SK-N-SH (cell line): ENCODE measurements at regions not wholly inside any gene's neighbourhood (a gene's known extent, or its start where the extent isn't known, plus 50 kb on each side); places are given as distances from the start of the nearest gene placed in this dataset.

Experiments
- CTCF ChIA-PET: fragments of 300-600, 350-600 bp; formaldehyde crosslinking; extraction: SDS; loops from one replicate; lab custom pipeline; 2021; lab: Yijun Ruan, JAX
- POLR2A ChIA-PET: fragments of 350-600 bp; sonication (Branson Sonifier 250); formaldehyde crosslinking; extraction: SDS; loops from one replicate; lab custom pipeline; 2020; ENCODE audit warnings: antibody characterized with exemption, inconsistent platforms; lab: Yijun Ruan, JAX
- DNase-seq: peaks from one replicate; pipeline ENCODE4 v3.0.0; 2012
- H2AFZ ChIP-seq: fragments of 200-600 bp; sonication (generic); 2 replicates; pipeline ENCODE4 v1.8.1; 2016; ENCODE audit warnings: antibody characterized with exemption, mild to moderate bottlenecking, low read depth
- H3F3A ChIP-seq: fragments of 200-600 bp; sonication (generic); replicated peaks from 2 replicates; pipeline ENCODE3; 2016; ENCODE audit warnings: antibody characterized with exemption, mild to moderate bottlenecking; ENCODE audit not compliant: insufficient read depth
- H3K27ac ChIP-seq, 2 experiments: fragments of 200-500 bp in 1 of 2; fragments of 200-600 bp in 1 of 2; sonication (Bioruptor generic) in 1 of 2; sonication (generic), shearing (Covaris generic) in 1 of 2; 2 replicates each; pipeline versions ENCODE4 v1.5.1 to v1.6.1; 2014 to 2016; ENCODE audit warnings: low read depth in 2 of 2, inconsistent platforms in 1 of 2, low read length in 1 of 2, mild to moderate bottlenecking in 1 of 2, mixed read lengths in 1 of 2
- H3K27me3 ChIP-seq: fragments of 200-600 bp; sonication (generic), shearing (Covaris generic); 2 replicates; pipeline ENCODE4 v1.6.1; 2016; ENCODE audit warnings: mixed run types; ENCODE audit not compliant: insufficient read depth
- H3K36me3 ChIP-seq, 2 experiments: fragments of 200-500 bp in 1 of 2; fragments of 200-600 bp in 1 of 2; sonication (Bioruptor generic) in 1 of 2; sonication (generic) in 1 of 2; replicated peaks in 1 of 2; 2 replicates each; pipeline versions ENCODE3 to v1.5.1; 2014 to 2016; ENCODE audit warnings: low read length in 1 of 2, mild to moderate bottlenecking in 1 of 2; ENCODE audit not compliant: insufficient read depth in 2 of 2, control insufficient read depth in 1 of 2
- H3K4me1 ChIP-seq, 2 experiments: fragments of 200-500 bp in 1 of 2; fragments of 200-600 bp in 1 of 2; sonication (Bioruptor generic) in 1 of 2; sonication (generic), shearing (Covaris generic) in 1 of 2; 2 replicates each; pipeline versions ENCODE4 v1.5.1 to v1.6.1; 2014 to 2016; ENCODE audit warnings: low read depth in 1 of 2, low read length in 1 of 2, mixed run types in 1 of 2; ENCODE audit not compliant: insufficient read depth in 2 of 2, control insufficient read depth in 1 of 2
- H3K4me2 ChIP-seq: fragments of 200-600 bp; sonication (generic), shearing (Covaris generic); 2 replicates; pipeline ENCODE4 v1.6.1; 2017; ENCODE audit warnings: mixed run types
- H3K4me3 ChIP-seq, 2 experiments: fragments of 200-500 bp in 1 of 2; fragments of 200-600 bp in 1 of 2; sonication (Bioruptor generic) in 1 of 2; sonication (generic), shearing (Covaris generic) in 1 of 2; 2 replicates each; pipeline versions ENCODE4 v1.5.1 to v1.8.1; 2014 to 2016; ENCODE audit warnings: low read depth in 2 of 2, inconsistent platforms in 1 of 2, low read length in 1 of 2, mild to moderate bottlenecking in 1 of 2, mixed read lengths in 1 of 2, moderate library complexity in 1 of 2
- H3K79me2 ChIP-seq: fragments of 200-600 bp; sonication (generic); 2 replicates; pipeline ENCODE4 v1.8.1; 2017; ENCODE audit warnings: mild to moderate bottlenecking; ENCODE audit not compliant: insufficient read depth
- H3K9ac ChIP-seq: fragments of 200-600 bp; sonication (generic); 2 replicates; pipeline ENCODE4 v1.6.1; 2017; ENCODE audit warnings: mixed run types
- H3K9me2 ChIP-seq: fragments of 200-600 bp; sonication (generic); 2 replicates; pipeline ENCODE4 v1.6.1; 2017; ENCODE audit warnings: mixed run types
- H3K9me3 ChIP-seq: fragments of 200-600 bp; sonication (generic); 2 replicates; pipeline ENCODE4 v1.6.1; 2017; ENCODE audit warnings: mixed run types, mild to moderate bottlenecking, moderate library complexity
- H4K20me1 ChIP-seq: fragments of 200-600 bp; sonication (generic); 2 replicates; pipeline ENCODE4 v1.6.1; 2017; ENCODE audit warnings: mild to moderate bottlenecking, mixed run types; ENCODE audit not compliant: insufficient read depth
- CTCF ChIP-seq: fragments of 200-600 bp; sonication (generic); IDR thresholded peaks from 2 replicates; pipeline ENCODE4 v1.6.1; 2017; ENCODE audit warnings: antibody characterized with exemption, mild to moderate bottlenecking, moderate library complexity
- EP300 ChIP-seq, 2 experiments: IDR thresholded peaks; 2 replicates each; pipeline versions ENCODE4 v1.4.0 to v1.6.1; 2012; ENCODE audit warnings: borderline replicate concordance in 1 of 2, low read depth in 1 of 2, low read length in 1 of 2
- FOXJ3 ChIP-seq: sonication (generic); formaldehyde crosslinking; IDR thresholded peaks from 2 replicates; pipeline ENCODE4 v1.5.1; 2020; ENCODE audit warnings: mild to moderate bottlenecking, missing genetic modification reagents
- FOXM1 ChIP-seq: IDR thresholded peaks from 2 replicates; pipeline ENCODE4 v1.4.0; 2012; ENCODE audit warnings: low read depth, mild to moderate bottlenecking
- GATA2 ChIP-seq: sonication (generic); formaldehyde crosslinking; IDR thresholded peaks from 2 replicates; pipeline ENCODE4 v1.5.0; 2020; ENCODE audit warnings: mild to moderate bottlenecking, missing genetic modification reagents
- IRF3 ChIP-seq: fragments of 150-350 bp; IDR thresholded peaks from 2 replicates; pipeline ENCODE4 v1.6.1; 2016; ENCODE audit warnings: mild to moderate bottlenecking, low read depth, low read length
- MAX ChIP-seq: IDR thresholded peaks from 2 replicates; pipeline ENCODE4 v1.4.0; 2012; ENCODE audit warnings: low read depth
- MEF2A ChIP-seq: IDR thresholded peaks from 2 replicates; pipeline ENCODE4 v1.4.0; 2012; ENCODE audit warnings: low read depth, borderline replicate concordance
- MXI1 ChIP-seq: IDR thresholded peaks from 2 replicates; pipeline ENCODE4 v1.6.1; 2012; ENCODE audit warnings: mild to moderate bottlenecking, low read depth, low read length, improper control_type of control experiment
- POLR2AphosphoS5 ChIP-seq: IDR thresholded peaks from 2 replicates; pipeline ENCODE4 v1.6.1; 2012; ENCODE audit warnings: low read depth, low read length
- RAD21 ChIP-seq: IDR thresholded peaks from 2 replicates; pipeline ENCODE4 v1.6.1; 2012; ENCODE audit warnings: mild to moderate bottlenecking, low read length
- RCOR1 ChIP-seq: fragments of 150-350 bp; IDR thresholded peaks from 2 replicates; pipeline ENCODE4 v1.6.1; 2017; ENCODE audit warnings: antibody characterized with exemption, low read length
- TAF1 ChIP-seq: IDR thresholded peaks from 2 replicates; pipeline ENCODE4 v1.6.1; 2012; ENCODE audit warnings: low read depth, mild to moderate bottlenecking, low read length, moderate library complexity, borderline replicate concordance
- TCF12 ChIP-seq: IDR thresholded peaks from 2 replicates; pipeline ENCODE4 v1.4.0; 2012
- TEAD4 ChIP-seq: IDR thresholded peaks from 2 replicates; pipeline ENCODE4 v1.4.0; 2012; ENCODE audit warnings: mild to moderate bottlenecking, borderline replicate concordance; ENCODE audit not compliant: insufficient read depth
- USF1 ChIP-seq: IDR thresholded peaks from 2 replicates; pipeline ENCODE4 v1.4.0; 2012; ENCODE audit warnings: low read depth, borderline replicate concordance
- USF2 ChIP-seq: fragments of 150-350 bp; IDR thresholded peaks from 2 replicates; pipeline ENCODE4 v1.6.1; 2017; ENCODE audit warnings: antibody characterized with exemption, low read length, low read depth, borderline replicate concordance
- ZBTB33 ChIP-seq: IDR thresholded peaks from 2 replicates; pipeline ENCODE4 v1.4.0; 2012; ENCODE audit warnings: low read depth, borderline replicate concordance

- H4K20me1 ChIP-seq = no peaks in the 10 kb centered on the region
- no peaks in the 10 kb centered on the region for H3K9me3 ChIP-seq
- DNase-seq = no peak
- H3K27me3 ChIP-seq = no peaks in the 10 kb centered on the region
- H3F3A ChIP-seq = no peaks in the 10 kb centered on the region
- H3K4me2 ChIP-seq = no peak overlapping the region
- H2AFZ ChIP-seq = no peak overlapping the region
- no peak overlapping the region for H3K4me3 ChIP-seq
- no peaks in the 10 kb centered on the region for H3K36me3 ChIP-seq
- TF ChIP-seq FOXJ3 (CRISPR knock-in tag) = no peak
- TF ChIP-seq IRF3 = no peak
- no peak for TF ChIP-seq TEAD4
- TF ChIP-seq POLR2AphosphoS5 = no peak
- TF ChIP-seq RCOR1 = no peak
- no peak for TF ChIP-seq FOXM1
- TF ChIP-seq USF1 = no peak
- no peak for TF ChIP-seq TAF1
- TF ChIP-seq ZBTB33 = no peak
- TF ChIP-seq RAD21 = no peak
- TF ChIP-seq TCF12 = no peak
- no peak for TF ChIP-seq MXI1
- TF ChIP-seq MEF2A = no peak
- TF ChIP-seq EP300 (IDR thresholded peaks at IDR 0.05; ENCODE audit: borderline replicate concordance in 1 of 2, low read depth in 1 of 2, low read length in 1 of 2) = no peak
- no peak for TF ChIP-seq MAX
- no peak for TF ChIP-seq USF2
- no peak for TF ChIP-seq GATA2
- no peak for TF ChIP-seq CTCF
- H3K79me2 ChIP-seq = no peaks in the 10 kb centered on the region
- no peak overlapping the region for H3K27ac ChIP-seq
- H3K4me1 ChIP-seq = no peaks in the 10 kb centered on the region
- POLR2A ChIA-PET = no interaction called here
- CTCF ChIA-PET = interaction anchor here (1.4 kb wide), 1 partner anchor 241 kb away, joined by 3 read pairs; no protein-coding TSS in a partner anchor
- no peak overlapping the region for H3K9ac ChIP-seq
- H3K9me2 ChIP-seq = no peaks in the 10 kb centered on the region
These were observed 427.2 kb downstream of the ZIC1 start for GRCh38 chr3:147836330-147836729.
